ENCODE measurements at regions not wholly inside any gene's neighbourhood (a gene's known extent, or its start where the extent isn't known, plus 50 kb on each side); places are given as distances from the start of the nearest gene placed in this dataset.

DNA sequence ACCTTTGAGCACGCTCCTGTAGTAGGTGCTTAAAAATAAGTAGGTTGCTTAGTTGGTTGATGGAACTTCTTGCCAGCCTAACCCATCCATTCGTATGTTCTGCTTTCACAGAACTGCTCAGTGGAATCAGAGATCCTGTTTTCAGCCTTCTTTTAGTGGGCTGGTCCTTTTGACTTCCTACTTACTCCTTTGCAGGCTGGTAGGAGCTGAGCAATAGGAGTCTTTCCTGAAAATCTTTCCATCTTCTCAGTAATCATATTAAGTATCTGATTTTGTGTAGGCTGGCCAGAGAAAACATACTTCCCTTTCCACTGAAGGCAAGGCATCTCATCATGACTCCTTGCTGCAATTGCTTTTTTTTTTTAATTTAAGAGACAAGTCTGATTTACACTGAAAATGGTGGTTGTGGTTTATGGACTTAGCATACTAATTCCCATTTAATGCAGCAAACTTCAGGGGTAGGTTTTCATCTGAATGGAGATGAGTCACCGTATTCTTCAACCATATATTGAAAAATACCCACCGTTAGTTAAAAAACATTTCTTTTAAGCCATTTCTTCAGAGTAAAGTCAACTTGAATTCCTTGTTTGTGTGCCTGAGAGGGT lies 208.0 kb downstream of the ZNF365 start:
- no peak overlapping the region for H3K4me3 ChIP-seq
- no peak overlapping the region for H3K27ac ChIP-seq
- H3K9me3 ChIP-seq: no peaks in the 10 kb centered on the region
- WGBS, 2 donors: 71 to 88% methylated on average over 4 of the region's 4 CpGs
- intact Hi-C loops (cut with DNase I; ENCODE audit: low total_unique reads): no loop called here
- peaks cover 5% of the 10 kb centered on the region for H3K4me1 ChIP-seq
- no peaks in the 10 kb centered on the region for H3K36me3 ChIP-seq (ENCODE audit: low read depth, missing control alignments)
- TF ChIP-seq POLR2A (IDR thresholded peaks at IDR 0.05): no peak
- no peak for TF ChIP-seq CTCF (IDR thresholded peaks at IDR 0.05)
- H3K27me3 ChIP-seq: no peaks in the 10 kb centered on the region
- DNase-seq: no peak

DNA sequence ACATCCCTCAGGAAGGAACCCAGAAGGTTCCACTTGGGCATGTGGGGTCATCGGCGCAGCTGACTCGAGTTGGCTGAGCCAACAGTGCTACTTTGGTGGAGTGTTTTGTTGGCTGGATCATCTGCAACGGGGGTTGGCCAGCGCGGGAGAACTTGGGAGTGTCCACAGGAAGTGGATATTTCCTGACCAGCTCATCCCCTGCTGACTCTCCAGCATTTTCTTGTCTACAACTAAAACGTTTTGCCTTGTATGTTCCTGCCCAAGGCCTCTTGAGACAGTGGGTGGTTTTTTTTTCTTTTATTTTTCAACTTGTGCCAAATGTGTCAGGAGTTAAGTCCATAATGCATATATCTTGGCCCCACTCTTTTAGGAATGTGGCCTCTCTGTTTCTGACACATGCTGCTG lies 208.6 kb downstream of the ZNF365 start:
- Histone ChIP-seq H3K27ac (peak overlapping the region in 1 of 2 donors; percentile 18), H3K4me3 (no peak overlapping the region)
- peak; percentile 49 for DNase-seq

DNA sequence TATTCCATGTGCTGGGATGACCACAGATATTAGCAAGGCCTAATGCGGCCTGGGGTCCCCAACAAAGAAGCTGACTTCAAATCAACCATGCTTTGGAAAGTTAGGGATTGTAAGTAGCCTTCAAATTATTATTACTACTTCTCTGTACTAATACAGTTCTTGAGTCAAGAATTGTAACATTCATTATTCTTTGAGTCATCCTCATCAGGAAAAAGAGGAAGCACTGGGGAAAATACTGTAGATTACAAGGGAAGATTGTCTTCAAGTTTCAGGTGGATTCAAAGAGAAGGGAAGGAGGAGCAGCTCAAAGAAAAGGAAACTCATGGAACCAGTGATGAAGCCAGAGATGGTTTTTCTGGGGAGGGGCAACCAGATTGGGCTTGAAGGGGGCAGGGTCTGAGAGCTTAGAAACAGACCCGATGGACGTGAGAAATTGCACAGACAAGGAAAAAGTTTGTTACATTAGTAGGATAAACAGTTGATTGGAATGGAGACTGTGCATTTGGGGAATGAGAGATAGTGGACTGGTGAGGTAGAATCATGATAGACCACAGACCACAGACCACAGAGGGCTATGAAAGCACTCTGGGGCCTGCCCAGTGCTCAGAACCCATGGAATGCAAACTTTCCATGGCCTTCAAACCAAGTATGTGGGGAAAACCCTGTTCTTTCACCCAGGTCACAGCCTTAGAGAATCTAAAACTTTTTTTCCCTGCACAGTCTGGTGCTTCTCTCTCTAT lies 209.9 kb downstream of the ZNF365 start:
- WGBS, 2 donors: 61 to 66% methylated on average over 3 of the region's 3 CpGs

More for the DNA sequence above, 208.6 kb downstream of the ZNF365 start:
- H3K9me3 ChIP-seq: no peaks in the 10 kb centered on the region
- WGBS, 2 donors: 48 to 65% methylated on average over 7 of the region's 7 CpGs
- TF ChIP-seq CTCF (IDR thresholded peaks at IDR 0.05) (no peak), POLR2A (IDR thresholded peaks at IDR 0.05) (no peak)
- H3K4me1 ChIP-seq: peaks cover 5% of the 10 kb centered on the region
- intact Hi-C loops (cut with DNase I; ENCODE audit: low total_unique reads): no loop called here
- no peaks in the 10 kb centered on the region for H3K27me3 ChIP-seq
- H3K36me3 ChIP-seq (ENCODE audit: low read depth, missing control alignments): no peaks in the 10 kb centered on the region

GRCh38 chr10:62584731-62585130 lies 210.6 kb downstream of the ZNF365 start:
- no peak overlapping the region for H3K27ac ChIP-seq

More for the DNA sequence above, 209.9 kb downstream of the ZNF365 start:
- Histone ChIP-seq H3K9me3 (no peaks in the 10 kb centered on the region), H3K4me3 (no peak overlapping the region), H3K27ac (no peak overlapping the region), H3K27me3 (no peaks in the 10 kb centered on the region), H3K36me3 (ENCODE audit: low read depth, missing control alignments) (no peaks in the 10 kb centered on the region), H3K4me1 (peaks cover 5% of the 10 kb centered on the region)
- no peak for TF ChIP-seq CTCF (IDR thresholded peaks at IDR 0.05)
- TF ChIP-seq POLR2A (IDR thresholded peaks at IDR 0.05): no peak
- intact Hi-C loops (cut with DNase I; ENCODE audit: low total_unique reads): no loop called here
- no peak for DNase-seq

More at GRCh38 chr10:62584731-62585130, 210.6 kb downstream of the ZNF365 start:
- Histone ChIP-seq H3K27me3 (no peaks in the 10 kb centered on the region), H3K4me1 (peaks cover 5% of the 10 kb centered on the region), H3K36me3 (ENCODE audit: low read depth, missing control alignments) (no peaks in the 10 kb centered on the region), H3K4me3 (no peak overlapping the region), H3K9me3 (no peaks in the 10 kb centered on the region)
- intact Hi-C loops (cut with DNase I; ENCODE audit: low total_unique reads): no loop called here
- 59 to 70% methylated on average over 2 of the region's 2 CpGs for WGBS, 2 donors
- no peak for DNase-seq
- no peak for TF ChIP-seq POLR2A (IDR thresholded peaks at IDR 0.05)
- no peak for TF ChIP-seq CTCF (IDR thresholded peaks at IDR 0.05)

Data from testis (tissue), 2 donors.